Glutamatergic neuron (in vitro differentiated cells): ENCODE measurements at regions not wholly inside any gene's neighbourhood (a gene's known extent, or its start where the extent isn't known, plus 50 kb on each side); places are given as distances from the start of the nearest gene placed in this dataset.

Source experiments
- DNase-seq: peaks from one replicate; pipeline ENCODE4 v3.0.0; 2022
- H3K27ac Mint-ChIP-seq: one replicate; pipeline ENCODE4 v1.8.0; 2020; ENCODE audit warnings: mild to moderate bottlenecking, mixed read lengths, inconsistent platforms; ENCODE audit not compliant: unreplicated experiment
- H3K27me3 Mint-ChIP-seq: one replicate; pipeline ENCODE4 v1.8.0; 2020; ENCODE audit warnings: mild to moderate bottlenecking, moderate library complexity, mixed read lengths, inconsistent platforms; ENCODE audit not compliant: unreplicated experiment
- H3K36me3 Mint-ChIP-seq: one replicate; pipeline ENCODE4 v1.8.0; 2020; ENCODE audit warnings: mild to moderate bottlenecking, mixed read lengths, inconsistent platforms; ENCODE audit not compliant: unreplicated experiment
- H3K4me1 Mint-ChIP-seq: one replicate; pipeline ENCODE4 v1.8.0; 2020; ENCODE audit warnings: mild to moderate bottlenecking, low read depth, mixed read lengths, inconsistent platforms; ENCODE audit not compliant: unreplicated experiment
- H3K4me3 Mint-ChIP-seq: one replicate; pipeline ENCODE4 v1.8.0; 2020; ENCODE audit warnings: mild to moderate bottlenecking, mixed read lengths, inconsistent platforms; ENCODE audit not compliant: unreplicated experiment
- H3K9me3 Mint-ChIP-seq: one replicate; pipeline ENCODE4 v1.8.0; 2020; ENCODE audit warnings: mild to moderate bottlenecking, moderate library complexity, mixed read lengths, inconsistent platforms; ENCODE audit not compliant: unreplicated experiment
- CTCF ChIP-seq: fragments of 200-600 bp; sonication (generic); IDR thresholded peaks from one replicate; pipeline ENCODE4 v1.5.0; 2021; ENCODE audit not compliant: partially characterized antibody, unreplicated experiment

GRCh38 chr3:24899901-24900603 is 405.4 kb upstream of the THRB start:
- Mint-ChIP-seq H3K27me3 (no peaks in the 10 kb centered on the region), H3K4me3 (no peak overlapping the region), H3K36me3 (no peaks in the 10 kb centered on the region), H3K9me3 (peaks cover 1% of the 10 kb centered on the region), H3K4me1 (peaks cover 5% of the 10 kb centered on the region), H3K27ac (no peak overlapping the region)
- no peak for DNase-seq
- TF ChIP-seq CTCF, result no peak

- Mint-ChIP-seq H3K27ac (no peak overlapping the region), H3K9me3 (peaks cover 1% of the 10 kb centered on the region), H3K4me3 (no peak overlapping the region), H3K36me3 (no peaks in the 10 kb centered on the region), H3K4me1 (no peaks in the 10 kb centered on the region), H3K27me3 (no peaks in the 10 kb centered on the region)
- no peak for DNase-seq
- no peak for TF ChIP-seq CTCF
These were observed 410.6 kb upstream of the THRB start for GRCh38 chr3:24905266-24905665.

- H3K27me3 Mint-ChIP-seq, result no peaks in the 10 kb centered on the region
- no peak for DNase-seq
- no peaks in the 10 kb centered on the region for H3K4me1 Mint-ChIP-seq
- no peak overlapping the region for H3K27ac Mint-ChIP-seq
- TF ChIP-seq CTCF, result no peak
- H3K9me3 Mint-ChIP-seq, result peaks cover 1% of the 10 kb centered on the region
- H3K36me3 Mint-ChIP-seq, result no peaks in the 10 kb centered on the region
- no peak overlapping the region for H3K4me3 Mint-ChIP-seq
These were observed 412.5 kb upstream of the THRB start for GRCh38 chr3:24907106-24907505.

GRCh38 chr3:24911076-24911475 is 416.4 kb upstream of the THRB start:
- Mint-ChIP-seq H3K36me3 (no peaks in the 10 kb centered on the region), H3K4me1 (no peaks in the 10 kb centered on the region), H3K27ac (no peak overlapping the region), H3K4me3 (no peak overlapping the region), H3K27me3 (no peaks in the 10 kb centered on the region), H3K9me3 (no peaks in the 10 kb centered on the region)
- no peak for TF ChIP-seq CTCF
- no peak for DNase-seq

- H3K27me3 Mint-ChIP-seq, result no peaks in the 10 kb centered on the region
- H3K36me3 Mint-ChIP-seq, result no peaks in the 10 kb centered on the region
- no peak overlapping the region for H3K27ac Mint-ChIP-seq
- DNase-seq, result no peak
- TF ChIP-seq CTCF, result no peak
- H3K9me3 Mint-ChIP-seq, result no peaks in the 10 kb centered on the region
- H3K4me1 Mint-ChIP-seq, result no peaks in the 10 kb centered on the region
- H3K4me3 Mint-ChIP-seq, result no peak overlapping the region
These were observed 421.0 kb upstream of the THRB start for GRCh38 chr3:24915639-24916038.
